NCI-H1105 (cell line): ENCODE measurements at regions not wholly inside any gene's neighbourhood (a gene's known extent, or its start where the extent isn't known, plus 50 kb on each side); places are given as distances from the start of the nearest gene placed in this dataset.

Experiments used
- DNase-seq: peaks from one replicate; lab custom pipeline; 2025; lab: John Stamatoyannopoulos, UW

DNA sequence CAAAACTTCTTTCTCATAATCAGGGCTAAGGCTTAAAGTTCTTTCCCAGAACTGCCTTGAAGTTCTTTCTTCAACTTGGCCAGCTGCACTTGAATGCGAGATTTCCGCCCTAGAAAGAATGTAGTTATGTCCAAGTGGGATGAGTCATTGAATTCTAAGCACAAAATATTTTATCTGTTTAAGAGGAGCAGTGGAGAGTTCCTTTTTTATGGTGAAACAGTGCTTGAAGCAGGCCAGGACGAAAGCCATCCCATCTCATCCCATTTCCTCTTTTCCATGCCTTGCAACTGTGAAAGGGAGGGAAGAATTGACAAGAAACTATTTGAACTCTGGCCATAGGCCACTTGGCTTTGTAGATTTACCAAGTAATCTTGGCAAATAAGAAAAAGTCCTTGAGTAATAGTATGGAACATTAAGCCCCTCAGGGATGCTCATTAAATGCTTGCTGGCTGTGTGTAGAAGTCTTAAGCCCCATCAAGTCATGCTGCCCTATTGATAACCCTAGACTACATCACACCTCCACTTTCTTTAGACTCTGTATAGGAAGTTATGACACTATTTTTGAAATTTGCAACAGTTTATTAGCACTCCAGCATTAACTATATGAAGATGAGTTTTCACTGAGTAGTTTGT lies 174.5 kb downstream of the KCTD12 start:
- DNase-seq = no peak

DNA sequence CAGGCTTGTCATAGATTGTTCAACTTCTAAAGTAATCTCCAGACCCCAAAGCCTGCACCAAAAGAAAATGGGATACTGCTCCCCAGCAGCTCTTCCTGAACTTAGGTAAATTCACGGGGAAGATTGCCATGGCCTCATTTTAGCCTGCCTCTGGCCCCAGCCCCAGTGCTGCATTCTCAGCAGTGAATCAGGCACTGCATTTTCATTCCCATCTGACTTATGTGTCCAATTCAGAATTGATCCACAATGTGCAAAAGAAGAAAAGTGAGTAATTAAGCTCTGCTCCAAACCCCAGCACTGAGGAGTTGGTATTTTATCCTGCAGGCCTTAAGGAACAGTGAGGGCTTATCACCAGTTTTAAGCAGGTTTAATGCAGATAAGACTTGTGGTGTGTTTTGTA lies 176.4 kb downstream of the KCTD12 start:
- no peak for DNase-seq

DNA sequence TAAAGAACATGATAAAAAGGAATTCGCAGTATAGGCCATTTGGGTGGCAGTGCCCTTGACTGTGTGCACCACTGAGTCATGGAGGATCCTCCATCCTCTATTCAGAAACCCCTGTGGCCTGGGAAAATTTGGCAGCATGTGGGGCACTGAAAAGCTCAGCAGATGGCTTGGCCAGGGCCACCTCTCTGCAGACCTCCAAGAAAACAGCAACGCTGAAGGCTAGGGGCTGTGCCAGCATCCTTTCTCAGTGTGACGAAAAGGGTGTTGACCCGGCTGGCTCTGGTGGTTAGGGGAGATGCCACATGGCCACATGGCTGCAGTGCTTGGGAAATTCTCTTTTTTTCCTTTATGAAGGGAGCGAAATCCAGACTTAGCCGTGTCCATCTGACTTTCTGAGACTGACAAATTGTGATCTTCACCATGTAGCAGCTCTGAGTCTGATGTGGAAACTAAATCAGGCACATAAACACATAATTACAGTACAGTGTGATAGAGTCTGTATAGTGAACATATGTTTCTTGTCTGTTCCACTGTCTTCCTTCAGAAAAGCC lies 178.0 kb downstream of the KCTD12 start:
- no peak for DNase-seq

DNA sequence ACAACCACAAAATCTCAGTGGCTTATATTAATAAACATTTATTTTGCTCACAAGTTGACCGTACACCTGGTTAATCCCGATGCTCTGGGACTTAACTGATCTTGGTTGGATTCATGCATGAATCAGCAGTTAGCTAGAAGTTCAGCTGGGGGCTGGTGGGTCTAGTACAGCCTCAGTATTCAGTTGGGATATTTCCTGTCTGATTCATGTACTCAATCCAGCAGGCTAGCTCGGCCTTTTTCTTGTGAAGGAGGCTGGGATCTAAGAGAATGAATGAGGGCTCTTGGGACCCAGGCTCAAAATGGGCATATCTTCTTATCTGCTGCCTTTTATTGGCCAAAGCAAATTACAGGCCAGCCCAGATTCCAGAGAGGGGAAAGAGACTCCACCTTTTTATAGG lies 178.8 kb downstream of the KCTD12 start:
- DNase-seq = no peak

DNA sequence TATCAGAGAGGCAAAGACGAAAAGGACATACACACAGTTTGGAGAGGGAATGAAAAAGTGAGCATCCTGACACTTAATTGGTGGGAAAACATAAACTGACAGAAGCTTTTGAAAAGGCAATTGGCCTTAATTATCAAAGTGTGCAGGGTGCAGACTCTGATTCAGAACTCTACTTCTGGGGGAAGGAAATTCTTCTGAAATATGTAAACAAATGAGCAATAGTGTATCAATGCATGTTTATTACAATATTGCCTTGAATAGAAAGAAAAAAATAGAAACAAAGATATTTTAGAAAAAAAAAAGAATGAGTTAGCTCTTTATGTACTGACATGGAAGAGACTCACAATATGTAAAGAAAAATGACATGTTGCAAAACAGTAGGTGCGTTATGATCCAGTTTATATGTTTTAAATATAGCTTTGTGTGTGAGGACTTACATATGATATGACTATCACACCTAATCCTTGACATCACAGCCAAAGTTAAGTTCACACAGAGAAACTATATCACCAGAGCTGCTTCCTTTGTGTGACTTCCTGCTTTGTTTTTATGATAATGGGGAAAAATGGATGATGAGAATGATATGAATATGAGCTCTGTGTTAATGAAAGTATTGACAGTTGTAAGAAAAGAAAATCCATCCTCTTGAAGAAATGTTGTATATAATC lies 182.4 kb downstream of the KCTD12 start:
- no peak for DNase-seq

DNA sequence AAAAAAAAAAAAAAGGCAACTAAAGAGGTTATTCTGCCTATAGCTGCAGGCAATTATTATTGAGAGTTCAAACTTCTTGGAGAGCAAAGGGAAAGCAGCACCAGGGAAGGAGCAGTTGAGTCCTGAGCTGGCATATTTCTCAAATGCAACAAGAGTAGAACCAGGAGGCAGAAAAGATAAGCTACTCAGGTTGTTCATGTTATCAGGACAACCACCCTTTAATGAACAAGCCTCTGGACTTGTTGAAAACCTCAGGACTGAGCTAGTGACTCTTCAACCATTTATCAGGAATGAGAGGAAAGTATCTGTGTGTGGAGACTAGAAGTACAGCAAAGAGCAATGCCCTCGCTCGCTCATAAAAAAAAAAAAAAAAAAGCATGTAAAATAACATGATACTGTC lies 183.0 kb downstream of the KCTD12 start:
- no peak for DNase-seq

DNA sequence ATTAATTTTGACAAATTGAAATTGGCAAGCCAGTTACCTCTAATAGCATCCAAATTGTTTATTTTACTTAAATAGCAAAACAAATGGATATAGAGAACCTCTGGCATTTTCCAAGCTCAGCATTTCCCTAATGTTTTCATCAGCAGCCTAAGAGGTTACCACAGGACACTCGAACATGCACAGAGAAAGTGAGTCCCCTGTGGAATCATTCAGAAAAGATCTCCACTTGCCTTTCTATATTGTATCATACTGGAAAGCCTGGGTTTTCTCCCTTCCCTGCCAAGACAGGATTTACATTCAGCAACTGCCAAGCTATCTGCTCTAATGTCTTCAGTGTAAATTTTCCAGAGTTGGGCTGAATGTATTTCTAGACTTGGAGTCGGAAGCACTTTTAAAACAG lies 188.9 kb downstream of the KCTD12 start:
- no peak for DNase-seq

DNA sequence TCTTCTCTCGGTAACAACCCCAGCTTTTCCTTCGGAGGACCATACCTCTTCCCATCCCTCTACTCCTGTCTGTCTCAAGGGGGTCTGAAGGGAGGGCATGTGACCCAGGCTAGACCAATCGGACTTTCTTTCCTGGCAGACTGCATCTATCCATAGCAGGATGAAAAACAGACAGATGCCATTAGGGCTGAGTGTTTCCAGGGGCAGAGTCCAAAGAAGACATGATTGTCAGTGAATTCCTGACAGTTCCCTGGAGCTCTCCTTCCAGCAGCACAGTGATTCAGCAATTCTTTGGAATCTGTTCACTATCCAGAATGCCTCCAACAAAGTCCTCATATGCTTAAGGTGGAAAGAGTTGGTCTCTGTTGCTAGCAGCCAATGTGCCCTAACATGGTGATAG lies 189.8 kb downstream of the KCTD12 start:
- DNase-seq = no peak

DNA sequence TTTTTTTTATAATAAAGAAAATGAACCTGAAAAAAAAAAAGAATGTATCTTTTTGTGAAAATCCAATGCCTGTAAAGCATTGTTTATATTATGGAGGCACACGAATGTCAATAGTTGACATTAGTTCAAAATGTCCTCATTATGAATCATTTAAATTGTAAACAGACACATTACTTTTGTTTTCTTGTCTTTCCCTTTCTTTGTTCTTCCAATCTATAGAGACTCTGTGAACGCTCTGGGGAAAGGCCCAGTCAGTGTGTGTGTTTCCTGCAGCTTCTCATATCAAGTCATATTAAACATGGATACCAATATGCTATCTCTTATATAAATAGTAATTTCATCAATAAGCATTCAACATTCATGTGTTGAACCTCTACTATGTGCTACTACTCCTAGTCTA lies 193.1 kb downstream of the KCTD12 start:
- DNase-seq = no peak

DNA sequence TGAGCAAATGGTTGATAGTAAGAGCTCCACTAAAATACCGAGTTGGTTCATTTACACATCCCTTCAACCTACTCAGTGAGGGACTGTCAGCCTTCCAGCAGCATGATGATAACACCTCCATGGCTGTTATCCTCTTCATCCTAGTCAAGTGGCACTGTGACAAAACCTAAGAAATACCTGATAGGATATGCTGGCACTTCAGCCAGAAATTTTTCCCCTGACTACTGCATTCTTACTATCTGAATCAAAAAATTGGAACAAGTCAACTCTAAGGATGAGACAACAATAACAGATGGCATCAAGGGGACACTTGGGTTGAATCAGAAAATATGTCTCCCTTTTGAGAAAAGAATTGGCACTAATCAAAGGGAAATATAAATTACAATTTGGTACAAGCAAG lies 193.9 kb downstream of the KCTD12 start:
- no peak for DNase-seq

DNA sequence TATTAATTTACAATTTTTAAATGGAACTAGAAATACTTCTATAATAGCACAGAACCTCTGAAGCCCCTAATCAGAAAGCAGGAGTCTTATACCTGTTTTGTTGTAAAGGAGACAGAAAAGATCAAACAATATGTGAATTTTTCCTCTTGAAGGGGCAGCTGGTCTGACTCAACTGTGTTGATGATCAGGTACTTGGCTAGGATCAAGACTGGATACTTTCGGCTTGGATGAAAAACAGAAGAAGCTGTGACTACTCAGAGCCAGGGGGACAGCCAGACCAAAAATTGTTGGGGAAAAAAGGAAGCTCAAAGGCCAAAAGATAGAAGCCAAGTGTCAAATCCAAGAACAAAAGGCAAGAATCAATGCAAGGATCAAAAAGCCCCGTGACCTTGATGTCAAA lies 195.6 kb downstream of the KCTD12 start:
- no peak for DNase-seq

DNA sequence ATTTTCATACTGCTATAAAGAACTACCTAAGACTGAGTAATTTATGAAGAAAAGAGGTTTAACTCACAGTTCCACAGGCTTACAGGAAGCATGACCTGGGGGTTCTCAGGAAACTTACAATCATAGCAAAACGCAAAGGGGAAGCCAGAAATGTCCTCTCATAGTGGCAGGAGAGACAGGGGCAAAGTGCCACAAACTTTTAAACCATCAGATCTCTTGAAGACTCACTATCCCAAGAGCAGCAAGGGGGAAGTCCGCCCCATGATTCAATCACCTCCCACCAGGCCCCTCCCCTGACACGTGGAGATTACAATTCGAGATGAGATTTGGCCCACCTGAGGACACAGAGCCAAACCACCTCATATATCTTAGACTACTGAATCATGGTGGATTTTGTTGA lies 198.7 kb downstream of the KCTD12 start:
- no peak for DNase-seq

DNA sequence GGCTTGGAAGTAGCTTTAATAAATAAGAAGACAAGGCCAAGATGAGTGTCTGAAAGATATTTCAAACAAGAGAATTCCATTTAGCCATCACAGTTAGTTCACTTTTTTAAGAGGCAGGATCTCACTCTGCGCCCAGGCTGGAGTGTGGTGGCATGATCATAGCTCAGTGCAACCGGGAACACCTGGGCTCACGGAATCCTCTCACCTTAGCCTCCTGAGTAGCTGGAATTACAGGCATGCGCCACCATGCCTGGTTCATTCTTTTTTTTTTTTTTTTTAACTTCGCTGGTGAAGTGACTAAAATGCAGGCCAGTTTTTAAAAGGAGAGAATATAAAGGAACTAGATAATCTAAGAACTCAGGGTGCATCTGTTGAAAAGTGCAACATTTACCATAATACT lies 200.3 kb downstream of the KCTD12 start:
- no peak for DNase-seq

DNA sequence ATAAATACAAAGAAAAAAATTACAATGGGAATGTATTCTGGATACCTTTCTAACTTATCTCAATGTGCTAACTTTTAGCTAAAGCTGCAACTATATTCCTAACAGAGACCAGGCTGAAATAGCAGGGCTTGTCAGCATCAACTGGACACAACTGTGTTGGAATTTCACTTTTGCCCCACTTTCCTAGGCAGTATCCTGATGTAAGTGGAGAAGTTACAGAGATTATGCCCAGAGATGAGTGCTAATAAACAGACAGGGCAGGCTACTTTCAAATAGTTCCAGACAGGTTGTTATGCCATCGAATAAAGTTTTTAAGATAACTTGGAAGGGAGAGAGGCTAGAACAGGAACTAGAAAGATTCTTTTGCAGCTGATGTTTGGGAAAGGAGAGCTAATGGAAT lies 201.9 kb downstream of the KCTD12 start:
- no peak for DNase-seq

DNA sequence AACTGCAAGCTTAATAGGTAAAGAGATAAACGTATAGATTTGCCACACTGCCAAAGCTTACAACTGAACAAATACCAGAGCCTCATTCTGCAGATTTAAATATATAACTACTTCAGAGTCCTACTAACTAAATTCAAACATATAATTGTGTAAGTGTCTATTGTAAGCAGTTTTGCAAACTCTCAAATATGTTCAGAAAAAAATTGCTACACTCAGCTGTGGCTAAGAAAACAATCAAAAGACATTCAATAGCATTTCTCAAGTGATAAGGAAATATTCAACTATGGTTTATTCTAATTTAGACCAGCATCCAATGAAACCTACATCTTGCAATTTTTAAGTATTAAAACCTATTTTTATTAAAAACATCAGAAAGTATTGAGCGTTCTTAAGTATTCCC lies 202.4 kb downstream of the KCTD12 start:
- no peak for DNase-seq

DNA sequence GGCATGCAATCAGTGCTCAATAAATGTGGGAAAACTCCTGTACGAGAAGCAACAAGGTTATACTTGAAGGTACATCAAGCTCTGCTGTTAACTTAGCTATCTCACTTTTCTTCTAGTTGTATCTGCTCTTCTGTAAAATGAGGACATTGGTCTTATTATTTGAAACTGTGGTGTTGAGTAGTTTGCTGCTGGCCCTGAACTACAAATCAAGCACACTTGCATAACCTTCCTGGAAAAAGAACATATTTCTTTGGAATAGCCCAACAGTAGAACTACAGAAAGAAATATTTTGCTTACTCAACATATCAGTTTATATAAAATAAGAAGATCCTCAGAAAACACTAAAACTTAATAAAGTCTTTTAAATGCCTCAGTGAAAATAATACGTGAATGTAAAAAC lies 203.0 kb downstream of the KCTD12 start:
- DNase-seq = no peak

DNA sequence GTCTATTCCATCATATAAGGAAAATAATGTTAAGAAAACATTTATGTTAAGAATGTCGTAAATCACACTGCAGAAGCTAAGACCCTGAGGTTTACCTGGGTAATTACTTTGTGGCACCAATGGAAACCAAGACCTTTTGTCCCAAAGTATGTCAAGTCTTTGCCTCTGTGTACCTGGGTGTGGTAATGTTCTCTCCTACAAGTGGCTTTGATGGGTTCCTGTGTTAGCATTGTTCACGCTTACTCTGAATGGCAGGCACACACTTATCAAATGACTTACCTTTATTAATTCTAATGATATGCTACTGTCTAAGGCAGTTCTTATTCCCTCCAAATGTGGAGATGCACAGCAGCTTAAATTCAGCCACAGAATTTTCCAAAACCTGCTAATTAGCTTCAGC lies 206.1 kb downstream of the KCTD12 start:
- no peak for DNase-seq

DNA sequence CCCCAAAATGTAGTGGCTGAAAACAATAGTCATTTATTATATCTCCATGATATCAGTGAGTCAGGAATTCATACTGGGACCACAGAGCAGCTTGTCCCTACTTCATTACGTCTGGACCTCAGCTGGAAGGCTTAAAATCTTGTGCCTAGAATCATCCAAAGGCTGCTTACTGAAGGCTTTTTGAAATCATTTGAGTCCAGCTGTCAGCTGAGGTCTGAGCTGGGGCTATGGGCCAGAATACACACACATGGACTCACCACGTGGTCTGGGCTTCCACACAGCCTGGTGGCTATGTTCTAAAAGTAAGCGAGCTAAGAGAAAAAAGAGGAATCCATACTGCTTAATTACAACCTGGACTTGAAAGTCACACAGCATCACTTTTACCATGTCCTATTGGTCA lies 209.2 kb downstream of the KCTD12 start:
- DNase-seq = no peak

DNA sequence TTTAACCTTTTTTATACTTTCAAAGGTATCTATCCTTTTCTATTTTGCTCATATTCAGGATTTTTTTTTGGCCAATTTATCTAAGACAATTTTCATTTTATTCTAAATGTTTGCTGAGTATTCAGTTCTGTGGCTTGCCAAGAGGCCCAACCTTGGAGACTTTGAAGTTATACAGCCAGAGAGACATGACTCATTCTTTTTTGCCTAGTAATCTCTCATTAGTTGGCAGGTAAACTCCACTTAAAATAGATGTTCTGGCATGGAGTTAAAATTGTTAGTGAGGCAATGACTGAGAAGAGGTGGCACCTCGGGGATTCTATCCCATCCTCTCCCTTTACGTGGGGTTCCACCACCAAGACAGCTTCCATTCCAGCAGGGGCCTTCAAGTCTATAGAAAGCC lies 213.8 kb downstream of the KCTD12 start:
- no peak for DNase-seq

DNA sequence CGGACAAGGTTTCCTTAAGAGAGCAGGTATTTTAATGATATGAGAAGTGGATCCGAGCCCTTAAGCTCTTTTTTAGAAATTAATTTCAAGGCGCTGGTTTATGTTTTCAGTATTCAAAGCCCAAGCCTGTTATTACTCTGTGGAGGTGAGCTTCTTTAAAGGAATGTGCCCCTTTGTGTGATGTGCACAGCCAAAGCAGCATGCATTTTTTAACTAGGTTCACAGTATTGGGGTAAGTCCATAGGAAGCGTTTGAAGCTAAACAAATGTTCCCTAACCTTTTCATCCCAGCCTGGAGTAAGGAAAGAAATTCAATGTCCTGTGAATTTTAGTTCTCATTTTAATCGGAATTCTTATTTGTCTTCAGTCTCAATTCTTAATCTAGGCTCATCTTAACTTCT lies 217.5 kb downstream of the KCTD12 start:
- DNase-seq = no peak

DNA sequence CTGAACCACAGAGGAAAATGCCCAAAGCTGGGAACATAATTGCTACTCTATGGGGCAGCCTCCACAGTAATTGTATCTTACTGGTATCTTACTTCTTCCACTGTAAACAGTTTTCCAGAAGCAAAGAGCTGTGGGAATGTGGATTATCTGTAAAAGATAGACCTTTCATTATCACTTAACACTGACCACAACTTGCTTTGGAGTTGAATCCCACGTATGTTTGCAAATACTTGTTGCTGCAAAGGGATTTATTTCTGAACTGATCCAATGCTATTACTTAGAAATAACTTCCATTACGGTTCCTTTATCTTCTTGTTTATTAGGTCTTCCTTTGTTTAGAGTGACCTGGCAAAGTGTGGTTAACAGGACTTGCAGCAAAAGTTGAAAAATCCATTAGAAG lies 218.1 kb downstream of the KCTD12 start:
- DNase-seq = no peak

DNA sequence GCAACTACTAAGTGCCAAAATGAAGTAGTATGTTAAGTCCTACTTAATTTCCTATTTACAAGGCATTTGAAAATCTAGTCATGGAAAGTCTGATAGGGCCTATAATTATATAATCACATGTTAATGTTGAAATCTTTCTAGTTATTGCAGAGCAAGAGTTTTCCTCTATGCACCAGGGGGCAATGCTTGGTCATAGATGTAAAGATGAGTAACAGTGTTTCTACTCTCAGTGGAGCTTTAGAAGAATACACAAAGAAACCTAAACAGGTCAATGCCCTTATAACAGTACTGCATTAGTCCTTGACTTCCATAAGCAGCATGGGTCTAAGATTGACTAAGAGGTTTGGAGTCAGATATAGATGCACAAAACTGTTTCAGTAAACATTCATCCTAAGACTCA lies 218.7 kb downstream of the KCTD12 start:
- DNase-seq = no peak

DNA sequence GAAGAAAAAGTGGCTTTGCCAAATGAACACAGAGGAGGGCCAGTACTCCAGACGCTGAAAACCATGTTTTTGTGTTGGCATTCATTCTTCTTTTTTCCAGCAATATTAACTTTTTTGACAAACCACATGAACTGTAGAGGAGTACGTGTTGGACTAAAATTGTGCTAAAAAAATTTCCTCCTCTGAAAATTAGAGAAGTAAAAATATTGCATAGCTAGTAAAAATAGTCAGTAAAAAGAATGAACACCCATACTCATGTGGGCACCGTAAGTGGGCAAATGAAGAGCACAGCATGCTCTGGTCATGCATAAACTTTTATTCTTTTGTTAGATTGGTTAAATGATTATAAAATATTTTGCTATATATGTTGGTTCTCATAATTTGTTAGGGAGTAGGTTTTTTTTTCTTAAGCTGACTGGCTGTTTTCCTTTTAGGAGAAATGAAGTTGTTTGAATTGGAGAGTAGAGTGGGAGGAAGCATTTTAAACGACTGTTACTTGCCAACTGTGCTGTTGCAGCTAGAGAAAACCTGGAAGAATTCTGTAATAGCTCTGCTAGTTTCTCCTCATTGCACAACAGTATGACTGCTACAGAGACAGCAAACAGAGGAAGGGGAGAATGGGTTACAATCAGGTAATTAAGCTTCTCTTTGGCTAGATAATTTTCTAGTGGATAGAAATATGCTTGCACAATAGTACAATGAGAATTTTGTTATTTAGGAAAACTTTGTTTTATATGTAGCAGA lies 222.4 kb downstream of the KCTD12 start:
- DNase-seq = no peak
